GM23338 (cell line): ENCODE measurements at regions not wholly inside any gene's neighbourhood (a gene's known extent, or its start where the extent isn't known, plus 50 kb on each side); places are given as distances from the start of the nearest gene placed in this dataset.

Experiments
- ATAC-seq: fragments of 200-7000 bp; cut with Tn5 transposase; 3 replicates; pipeline ENCODE4 v1.9.1; 2020
- DNase-seq: peaks from one replicate; pipeline ENCODE4 v3.0.0-alpha.2; 2015; ENCODE audit warnings: low spot score
- H2AFZ ChIP-seq: fragments of 200-600 bp; sonication (generic); 2 replicates; pipeline ENCODE4 v1.8.0; 2016; ENCODE audit warnings: antibody characterized with exemption, mild to moderate bottlenecking, moderate library complexity
- H3F3A ChIP-seq: fragments of 200-600 bp; sonication (generic); replicated peaks from 2 replicates; pipeline ENCODE4 v1.8.0; 2017; ENCODE audit warnings: antibody characterized with exemption, mixed run types, low read depth
- H3K27ac ChIP-seq: fragments of 200-600 bp; sonication (generic); 2 replicates; pipeline ENCODE4 v1.6.1; 2016; ENCODE audit warnings: low read depth
- H3K27me3 ChIP-seq: fragments of 200-600 bp; sonication (generic); 2 replicates; pipeline ENCODE4 v1.8.0; 2016; ENCODE audit warnings: mild to moderate bottlenecking, mixed run types, moderate library complexity; ENCODE audit not compliant: insufficient read depth
- H3K36me3 ChIP-seq: fragments of 200-600 bp; sonication (generic); 2 replicates; pipeline ENCODE4 v1.8.0; 2016; ENCODE audit warnings: mild to moderate bottlenecking; ENCODE audit not compliant: insufficient read depth
- H3K4me1 ChIP-seq: fragments of 200-600 bp; sonication (generic); 2 replicates; pipeline ENCODE4 v1.8.0; 2016; ENCODE audit warnings: mild to moderate bottlenecking, moderate library complexity; ENCODE audit not compliant: insufficient read depth
- H3K4me2 ChIP-seq: fragments of 200-600 bp; sonication (generic); 2 replicates; pipeline ENCODE4 v1.7.1; 2017; ENCODE audit warnings: mixed run types
- H3K4me3 ChIP-seq: fragments of 200-600 bp; sonication (generic); 2 replicates; pipeline ENCODE4 v1.6.1; 2016; ENCODE audit warnings: mixed run types
- H3K79me2 ChIP-seq: fragments of 200-600 bp; sonication (generic); replicated peaks from 2 replicates; pipeline ENCODE4 v1.8.0; 2017; ENCODE audit warnings: mild to moderate bottlenecking; ENCODE audit not compliant: insufficient read depth
- H3K9me2 ChIP-seq: fragments of 200-600 bp; sonication (generic); 2 replicates; pipeline ENCODE4 v1.8.0; 2017; ENCODE audit not compliant: insufficient read depth
- H4K20me1 ChIP-seq: fragments of 200-600 bp; sonication (generic); replicated peaks from 2 replicates; pipeline ENCODE4 v1.8.0; 2017; ENCODE audit warnings: mild to moderate bottlenecking; ENCODE audit not compliant: insufficient read depth
- H3K27ac Mint-ChIP-seq: 2 replicates; pipeline ENCODE4 v1.8.0; 2020; ENCODE audit warnings: inconsistent platforms, mild to moderate bottlenecking, moderate library complexity, mixed read lengths
- H3K27me3 Mint-ChIP-seq: 3 replicates; pipeline ENCODE4 v1.8.0; 2022; ENCODE audit warnings: low read depth, mild to moderate bottlenecking, moderate library complexity, mixed read lengths, inconsistent platforms; ENCODE audit not compliant: insufficient read depth, poor library complexity
- H3K36me3 Mint-ChIP-seq: 3 replicates; pipeline ENCODE4 v1.8.0; 2021; ENCODE audit warnings: low read depth, mild to moderate bottlenecking, inconsistent platforms, moderate library complexity, mixed read lengths
- H3K4me1 Mint-ChIP-seq: 3 replicates; pipeline ENCODE4 v1.8.0; 2020; ENCODE audit warnings: mild to moderate bottlenecking, inconsistent platforms, mixed read lengths
- H3K4me3 Mint-ChIP-seq: 3 replicates; pipeline ENCODE4 v1.8.0; 2021; ENCODE audit warnings: moderate library complexity, mild to moderate bottlenecking, inconsistent platforms, mixed read lengths
- H3K9me3 Mint-ChIP-seq: 3 replicates; pipeline ENCODE4 v1.8.0; 2020; ENCODE audit warnings: moderate library complexity, mild to moderate bottlenecking, inconsistent platforms, mixed read lengths
- CREB1 ChIP-seq: fragments of 250-450 bp; sonication (Bioruptor Pico); IDR thresholded peaks from 2 replicates; pipeline ENCODE4 v1.5.0; 2020; ENCODE audit warnings: low read depth, mild to moderate bottlenecking, moderate library complexity
- CTCF ChIP-seq, 2 experiments: fragments of 200-600 bp in 1 of 2; sonication (generic) in 1 of 2; conservative IDR thresholded peaks; 2 replicates each; pipeline versions ENCODE4 v1.5.1 to v1.6.1; 2016 to 2017; ENCODE audit warnings: antibody characterized with exemption in 2 of 2, low read depth in 2 of 2, mild to moderate bottlenecking in 2 of 2, moderate library complexity in 1 of 2
- ETS1 ChIP-seq: IDR thresholded peaks from 2 replicates; pipeline ENCODE4 v1.6.1; 2016; ENCODE audit warnings: antibody characterized with exemption
- EZH2 ChIP-seq: fragments of 200-600 bp; sonication (generic); IDR thresholded peaks from one replicate; pipeline ENCODE4 v1.8.0; 2017; ENCODE audit warnings: antibody characterized with exemption, mild to moderate bottlenecking, low read depth; ENCODE audit not compliant: unreplicated experiment
- EZH2phosphoT487 ChIP-seq: fragments of 200-600 bp; sonication (generic); IDR thresholded peaks from one replicate; pipeline ENCODE4 v1.8.1; 2018; ENCODE audit warnings: antibody characterized with exemption; ENCODE audit not compliant: unreplicated experiment
- JUNB ChIP-seq: IDR thresholded peaks from one replicate; pipeline ENCODE4 v1.6.1; 2016; ENCODE audit warnings: antibody characterized with exemption; ENCODE audit not compliant: unreplicated experiment
- NANOG ChIP-seq: IDR thresholded peaks from 2 replicates; pipeline ENCODE4 v1.6.1; 2016; ENCODE audit warnings: antibody characterized with exemption, borderline replicate concordance
- POLR2AphosphoS5 ChIP-seq: IDR thresholded peaks from 2 replicates; pipeline ENCODE4 v1.6.1; 2016; ENCODE audit warnings: antibody characterized with exemption, low read depth
- STAT1 ChIP-seq: IDR thresholded peaks from one replicate; pipeline ENCODE4 v1.6.1; 2016; ENCODE audit warnings: antibody characterized with exemption; ENCODE audit not compliant: unreplicated experiment
- ZNF114 ChIP-seq: fragments of 250-450 bp; sonication (Bioruptor Pico); IDR thresholded peaks from 2 replicates; pipeline ENCODE4 v1.5.0; 2020; ENCODE audit warnings: mild to moderate bottlenecking, moderate library complexity
- ZNF331 ChIP-seq: fragments of 250-450 bp; sonication (Bioruptor Pico); IDR thresholded peaks from 2 replicates; pipeline ENCODE4 v1.5.0; 2020; ENCODE audit warnings: low read depth, mild to moderate bottlenecking, moderate library complexity
- TF ChIP-seq, protein P1 (sequence below): fragments of 250-450 bp; sonication (Bioruptor Pico); IDR thresholded peaks from 2 replicates; pipeline ENCODE4 v1.5.0; 2020; ENCODE audit warnings: mild to moderate bottlenecking, moderate library complexity
- TF ChIP-seq, protein P2 (sequence below): IDR thresholded peaks from one replicate; pipeline ENCODE4 v1.6.1; 2018; ENCODE audit warnings: antibody characterized with exemption; ENCODE audit not compliant: unreplicated experiment

- no peak overlapping the region for H3K27ac ChIP-seq
- H3K4me1 Mint-ChIP-seq = peaks cover 13% of the 10 kb centered on the region
- no peak overlapping the region for H3K4me3 ChIP-seq
- H3K9me3 Mint-ChIP-seq = peaks cover 10% of the 10 kb centered on the region; the same call in 1 of the 3 replicates
- H4K20me1 ChIP-seq = no peaks in the 10 kb centered on the region
- ATAC-seq = no peak
- peaks cover 2% of the 10 kb centered on the region for H3K27me3 Mint-ChIP-seq
- peaks cover 7% of the 10 kb centered on the region for H3K4me1 ChIP-seq
- no peak overlapping the region for H3K27ac Mint-ChIP-seq
- no peak overlapping the region for H3K4me3 Mint-ChIP-seq
- TF ChIP-seq ZNF331 (CRISPR knock-in tag) (no peak), EZH2phosphoT487 (no peak), ETS1 (no peak), JUNB (no peak), CTCF (conservative IDR thresholded peaks at IDR 0.05; ENCODE audit: low read depth in 2 of 2) (no peak), CREB1 (CRISPR knock-in tag) (no peak), ZNF114 (CRISPR knock-in tag) (no peak), STAT1 (no peak), EZH2 (no peak), NANOG (no peak), POLR2AphosphoS5 (no peak)
- TF ChIP-seq, protein P1, sequence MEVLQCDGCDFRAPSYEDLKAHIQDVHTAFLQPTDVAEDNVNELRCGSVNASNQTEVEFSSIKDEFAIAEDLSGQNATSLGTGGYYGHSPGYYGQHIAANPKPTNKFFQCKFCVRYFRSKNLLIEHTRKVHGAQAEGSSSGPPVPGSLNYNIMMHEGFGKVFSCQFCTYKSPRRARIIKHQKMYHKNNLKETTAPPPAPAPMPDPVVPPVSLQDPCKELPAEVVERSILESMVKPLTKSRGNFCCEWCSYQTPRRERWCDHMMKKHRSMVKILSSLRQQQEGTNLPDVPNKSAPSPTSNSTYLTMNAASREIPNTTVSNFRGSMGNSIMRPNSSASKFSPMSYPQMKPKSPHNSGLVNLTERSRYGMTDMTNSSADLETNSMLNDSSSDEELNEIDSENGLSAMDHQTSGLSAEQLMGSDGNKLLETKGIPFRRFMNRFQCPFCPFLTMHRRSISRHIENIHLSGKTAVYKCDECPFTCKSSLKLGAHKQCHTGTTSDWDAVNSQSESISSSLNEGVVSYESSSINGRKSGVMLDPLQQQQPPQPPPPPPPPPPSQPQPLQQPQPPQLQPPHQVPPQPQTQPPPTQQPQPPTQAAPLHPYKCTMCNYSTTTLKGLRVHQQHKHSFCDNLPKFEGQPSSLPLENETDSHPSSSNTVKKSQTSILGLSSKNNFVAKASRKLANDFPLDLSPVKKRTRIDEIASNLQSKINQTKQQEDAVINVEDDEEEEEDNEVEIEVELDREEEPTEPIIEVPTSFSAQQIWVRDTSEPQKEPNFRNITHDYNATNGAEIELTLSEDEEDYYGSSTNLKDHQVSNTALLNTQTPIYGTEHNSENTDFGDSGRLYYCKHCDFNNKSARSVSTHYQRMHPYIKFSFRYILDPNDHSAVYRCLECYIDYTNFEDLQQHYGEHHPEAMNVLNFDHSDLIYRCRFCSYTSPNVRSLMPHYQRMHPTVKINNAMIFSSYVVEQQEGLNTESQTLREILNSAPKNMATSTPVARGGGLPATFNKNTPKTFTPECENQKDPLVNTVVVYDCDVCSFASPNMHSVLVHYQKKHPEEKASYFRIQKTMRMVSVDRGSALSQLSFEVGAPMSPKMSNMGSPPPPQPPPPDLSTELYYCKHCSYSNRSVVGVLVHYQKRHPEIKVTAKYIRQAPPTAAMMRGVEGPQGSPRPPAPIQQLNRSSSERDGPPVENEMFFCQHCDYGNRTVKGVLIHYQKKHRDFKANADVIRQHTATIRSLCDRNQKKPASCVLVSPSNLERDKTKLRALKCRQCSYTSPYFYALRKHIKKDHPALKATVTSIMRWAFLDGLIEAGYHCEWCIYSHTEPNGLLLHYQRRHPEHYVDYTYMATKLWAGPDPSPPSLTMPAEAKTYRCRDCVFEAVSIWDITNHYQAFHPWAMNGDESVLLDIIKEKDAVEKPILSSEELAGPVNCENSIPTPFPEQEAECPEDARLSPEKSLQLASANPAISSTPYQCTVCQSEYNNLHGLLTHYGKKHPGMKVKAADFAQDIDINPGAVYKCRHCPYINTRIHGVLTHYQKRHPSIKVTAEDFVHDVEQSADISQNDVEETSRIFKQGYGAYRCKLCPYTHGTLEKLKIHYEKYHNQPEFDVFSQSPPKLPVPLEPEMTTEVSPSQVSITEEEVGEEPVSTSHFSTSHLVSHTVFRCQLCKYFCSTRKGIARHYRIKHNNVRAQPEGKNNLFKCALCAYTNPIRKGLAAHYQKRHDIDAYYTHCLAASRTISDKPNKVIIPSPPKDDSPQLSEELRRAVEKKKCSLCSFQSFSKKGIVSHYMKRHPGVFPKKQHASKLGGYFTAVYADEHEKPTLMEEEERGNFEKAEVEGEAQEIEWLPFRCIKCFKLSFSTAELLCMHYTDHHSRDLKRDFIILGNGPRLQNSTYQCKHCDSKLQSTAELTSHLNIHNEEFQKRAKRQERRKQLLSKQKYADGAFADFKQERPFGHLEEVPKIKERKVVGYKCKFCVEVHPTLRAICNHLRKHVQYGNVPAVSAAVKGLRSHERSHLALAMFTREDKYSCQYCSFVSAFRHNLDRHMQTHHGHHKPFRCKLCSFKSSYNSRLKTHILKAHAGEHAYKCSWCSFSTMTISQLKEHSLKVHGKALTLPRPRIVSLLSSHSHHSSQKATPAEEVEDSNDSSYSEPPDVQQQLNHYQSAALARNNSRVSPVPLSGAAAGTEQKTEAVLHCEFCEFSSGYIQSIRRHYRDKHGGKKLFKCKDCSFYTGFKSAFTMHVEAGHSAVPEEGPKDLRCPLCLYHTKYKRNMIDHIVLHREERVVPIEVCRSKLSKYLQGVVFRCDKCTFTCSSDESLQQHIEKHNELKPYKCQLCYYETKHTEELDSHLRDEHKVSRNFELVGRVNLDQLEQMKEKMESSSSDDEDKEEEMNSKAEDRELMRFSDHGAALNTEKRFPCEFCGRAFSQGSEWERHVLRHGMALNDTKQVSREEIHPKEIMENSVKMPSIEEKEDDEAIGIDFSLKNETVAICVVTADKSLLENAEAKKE (CRISPR knock-in tag) = no peak
- TF ChIP-seq, protein P2, sequence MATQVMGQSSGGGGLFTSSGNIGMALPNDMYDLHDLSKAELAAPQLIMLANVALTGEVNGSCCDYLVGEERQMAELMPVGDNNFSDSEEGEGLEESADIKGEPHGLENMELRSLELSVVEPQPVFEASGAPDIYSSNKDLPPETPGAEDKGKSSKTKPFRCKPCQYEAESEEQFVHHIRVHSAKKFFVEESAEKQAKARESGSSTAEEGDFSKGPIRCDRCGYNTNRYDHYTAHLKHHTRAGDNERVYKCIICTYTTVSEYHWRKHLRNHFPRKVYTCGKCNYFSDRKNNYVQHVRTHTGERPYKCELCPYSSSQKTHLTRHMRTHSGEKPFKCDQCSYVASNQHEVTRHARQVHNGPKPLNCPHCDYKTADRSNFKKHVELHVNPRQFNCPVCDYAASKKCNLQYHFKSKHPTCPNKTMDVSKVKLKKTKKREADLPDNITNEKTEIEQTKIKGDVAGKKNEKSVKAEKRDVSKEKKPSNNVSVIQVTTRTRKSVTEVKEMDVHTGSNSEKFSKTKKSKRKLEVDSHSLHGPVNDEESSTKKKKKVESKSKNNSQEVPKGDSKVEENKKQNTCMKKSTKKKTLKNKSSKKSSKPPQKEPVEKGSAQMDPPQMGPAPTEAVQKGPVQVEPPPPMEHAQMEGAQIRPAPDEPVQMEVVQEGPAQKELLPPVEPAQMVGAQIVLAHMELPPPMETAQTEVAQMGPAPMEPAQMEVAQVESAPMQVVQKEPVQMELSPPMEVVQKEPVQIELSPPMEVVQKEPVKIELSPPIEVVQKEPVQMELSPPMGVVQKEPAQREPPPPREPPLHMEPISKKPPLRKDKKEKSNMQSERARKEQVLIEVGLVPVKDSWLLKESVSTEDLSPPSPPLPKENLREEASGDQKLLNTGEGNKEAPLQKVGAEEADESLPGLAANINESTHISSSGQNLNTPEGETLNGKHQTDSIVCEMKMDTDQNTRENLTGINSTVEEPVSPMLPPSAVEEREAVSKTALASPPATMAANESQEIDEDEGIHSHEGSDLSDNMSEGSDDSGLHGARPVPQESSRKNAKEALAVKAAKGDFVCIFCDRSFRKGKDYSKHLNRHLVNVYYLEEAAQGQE = no peak
- no peaks in the 10 kb centered on the region for H3K79me2 ChIP-seq
- no peak overlapping the region for H2AFZ ChIP-seq
- H3K36me3 ChIP-seq = no peaks in the 10 kb centered on the region
- no peaks in the 10 kb centered on the region for H3F3A ChIP-seq
- H3K9me2 ChIP-seq = peaks cover 2% of the 10 kb centered on the region; the same call in 1 of the 2 replicates
- DNase-seq = no peak
- H3K4me2 ChIP-seq = no peak overlapping the region
- H3K36me3 Mint-ChIP-seq = peaks cover 7% of the 10 kb centered on the region; the same call in 1 of the 3 replicates
- H3K27me3 ChIP-seq = no peaks in the 10 kb centered on the region
These were observed 988.2 kb upstream of the CDH2 start for GRCh38 chr18:29164993-29165599.
